H1 (cell line): ENCODE measurements at regions not wholly inside any gene's neighbourhood (a gene's known extent, or its start where the extent isn't known, plus 50 kb on each side); places are given as distances from the start of the nearest gene placed in this dataset.

Experiments
- ATF2 ChIP-seq: IDR thresholded peaks from 2 replicates; pipeline ENCODE4 v1.6.1; 2012; ENCODE audit warnings: low read length, inconsistent platforms
- ATF3 ChIP-seq: IDR thresholded peaks from 2 replicates; pipeline ENCODE4 v1.6.1; 2011; ENCODE audit warnings: low read depth, mild to moderate bottlenecking, low read length; ENCODE audit not compliant: insufficient read depth
- GTF2F1 ChIP-seq: IDR thresholded peaks from 2 replicates; pipeline ENCODE4 v1.6.1; 2012; ENCODE audit warnings: low read depth, low read length, improper control_type of control experiment, borderline replicate concordance
- SP2 ChIP-seq: IDR thresholded peaks from 2 replicates; pipeline ENCODE4 v1.6.1; 2012; ENCODE audit warnings: mild to moderate bottlenecking, low read length, inconsistent platforms
- TF ChIP-seq, protein P1 (sequence below): fragments of 300-600 bp; sonication (generic); IDR thresholded peaks from 2 replicates; pipeline ENCODE4 v1.7.1; 2012; ENCODE audit warnings: low read length, moderate library complexity, mild to moderate bottlenecking, inconsistent platforms; ENCODE audit not compliant: insufficient replicate concordance

DNA sequence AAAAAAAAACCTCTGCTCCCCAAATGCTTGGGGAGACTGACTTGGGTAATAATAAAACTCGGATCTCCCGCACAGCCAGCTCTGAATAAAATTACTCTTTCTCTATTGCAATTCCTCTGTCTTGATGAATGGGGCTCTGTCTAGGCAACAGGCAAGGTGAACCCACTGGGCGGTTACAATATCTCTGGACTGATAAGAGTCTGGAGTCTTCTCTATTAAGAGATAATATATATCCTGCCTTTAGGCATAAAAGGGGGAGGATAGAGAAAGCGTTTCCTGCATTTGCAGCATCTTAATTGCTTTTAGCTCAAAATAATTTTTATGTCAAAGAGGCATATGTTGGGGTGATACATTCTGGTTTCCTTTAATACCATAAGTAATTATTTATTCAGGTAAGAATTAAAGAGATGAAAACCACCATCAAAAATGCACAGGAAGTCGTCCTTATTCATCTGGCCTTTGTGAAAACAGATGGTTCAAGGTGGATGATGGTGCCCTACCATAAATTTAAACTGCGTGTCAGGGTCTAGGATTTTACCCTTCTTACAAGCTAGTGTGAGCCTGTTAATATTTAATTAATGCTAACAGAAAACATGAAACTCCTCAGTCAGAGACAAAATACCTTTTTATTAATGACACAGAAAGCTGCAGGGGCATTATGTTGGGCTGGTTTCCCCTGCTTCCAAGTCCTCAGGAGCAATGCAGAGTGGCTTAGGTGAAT lies 736.8 kb downstream of the SOCS6 start (continued):
- TF ChIP-seq, protein P1, sequence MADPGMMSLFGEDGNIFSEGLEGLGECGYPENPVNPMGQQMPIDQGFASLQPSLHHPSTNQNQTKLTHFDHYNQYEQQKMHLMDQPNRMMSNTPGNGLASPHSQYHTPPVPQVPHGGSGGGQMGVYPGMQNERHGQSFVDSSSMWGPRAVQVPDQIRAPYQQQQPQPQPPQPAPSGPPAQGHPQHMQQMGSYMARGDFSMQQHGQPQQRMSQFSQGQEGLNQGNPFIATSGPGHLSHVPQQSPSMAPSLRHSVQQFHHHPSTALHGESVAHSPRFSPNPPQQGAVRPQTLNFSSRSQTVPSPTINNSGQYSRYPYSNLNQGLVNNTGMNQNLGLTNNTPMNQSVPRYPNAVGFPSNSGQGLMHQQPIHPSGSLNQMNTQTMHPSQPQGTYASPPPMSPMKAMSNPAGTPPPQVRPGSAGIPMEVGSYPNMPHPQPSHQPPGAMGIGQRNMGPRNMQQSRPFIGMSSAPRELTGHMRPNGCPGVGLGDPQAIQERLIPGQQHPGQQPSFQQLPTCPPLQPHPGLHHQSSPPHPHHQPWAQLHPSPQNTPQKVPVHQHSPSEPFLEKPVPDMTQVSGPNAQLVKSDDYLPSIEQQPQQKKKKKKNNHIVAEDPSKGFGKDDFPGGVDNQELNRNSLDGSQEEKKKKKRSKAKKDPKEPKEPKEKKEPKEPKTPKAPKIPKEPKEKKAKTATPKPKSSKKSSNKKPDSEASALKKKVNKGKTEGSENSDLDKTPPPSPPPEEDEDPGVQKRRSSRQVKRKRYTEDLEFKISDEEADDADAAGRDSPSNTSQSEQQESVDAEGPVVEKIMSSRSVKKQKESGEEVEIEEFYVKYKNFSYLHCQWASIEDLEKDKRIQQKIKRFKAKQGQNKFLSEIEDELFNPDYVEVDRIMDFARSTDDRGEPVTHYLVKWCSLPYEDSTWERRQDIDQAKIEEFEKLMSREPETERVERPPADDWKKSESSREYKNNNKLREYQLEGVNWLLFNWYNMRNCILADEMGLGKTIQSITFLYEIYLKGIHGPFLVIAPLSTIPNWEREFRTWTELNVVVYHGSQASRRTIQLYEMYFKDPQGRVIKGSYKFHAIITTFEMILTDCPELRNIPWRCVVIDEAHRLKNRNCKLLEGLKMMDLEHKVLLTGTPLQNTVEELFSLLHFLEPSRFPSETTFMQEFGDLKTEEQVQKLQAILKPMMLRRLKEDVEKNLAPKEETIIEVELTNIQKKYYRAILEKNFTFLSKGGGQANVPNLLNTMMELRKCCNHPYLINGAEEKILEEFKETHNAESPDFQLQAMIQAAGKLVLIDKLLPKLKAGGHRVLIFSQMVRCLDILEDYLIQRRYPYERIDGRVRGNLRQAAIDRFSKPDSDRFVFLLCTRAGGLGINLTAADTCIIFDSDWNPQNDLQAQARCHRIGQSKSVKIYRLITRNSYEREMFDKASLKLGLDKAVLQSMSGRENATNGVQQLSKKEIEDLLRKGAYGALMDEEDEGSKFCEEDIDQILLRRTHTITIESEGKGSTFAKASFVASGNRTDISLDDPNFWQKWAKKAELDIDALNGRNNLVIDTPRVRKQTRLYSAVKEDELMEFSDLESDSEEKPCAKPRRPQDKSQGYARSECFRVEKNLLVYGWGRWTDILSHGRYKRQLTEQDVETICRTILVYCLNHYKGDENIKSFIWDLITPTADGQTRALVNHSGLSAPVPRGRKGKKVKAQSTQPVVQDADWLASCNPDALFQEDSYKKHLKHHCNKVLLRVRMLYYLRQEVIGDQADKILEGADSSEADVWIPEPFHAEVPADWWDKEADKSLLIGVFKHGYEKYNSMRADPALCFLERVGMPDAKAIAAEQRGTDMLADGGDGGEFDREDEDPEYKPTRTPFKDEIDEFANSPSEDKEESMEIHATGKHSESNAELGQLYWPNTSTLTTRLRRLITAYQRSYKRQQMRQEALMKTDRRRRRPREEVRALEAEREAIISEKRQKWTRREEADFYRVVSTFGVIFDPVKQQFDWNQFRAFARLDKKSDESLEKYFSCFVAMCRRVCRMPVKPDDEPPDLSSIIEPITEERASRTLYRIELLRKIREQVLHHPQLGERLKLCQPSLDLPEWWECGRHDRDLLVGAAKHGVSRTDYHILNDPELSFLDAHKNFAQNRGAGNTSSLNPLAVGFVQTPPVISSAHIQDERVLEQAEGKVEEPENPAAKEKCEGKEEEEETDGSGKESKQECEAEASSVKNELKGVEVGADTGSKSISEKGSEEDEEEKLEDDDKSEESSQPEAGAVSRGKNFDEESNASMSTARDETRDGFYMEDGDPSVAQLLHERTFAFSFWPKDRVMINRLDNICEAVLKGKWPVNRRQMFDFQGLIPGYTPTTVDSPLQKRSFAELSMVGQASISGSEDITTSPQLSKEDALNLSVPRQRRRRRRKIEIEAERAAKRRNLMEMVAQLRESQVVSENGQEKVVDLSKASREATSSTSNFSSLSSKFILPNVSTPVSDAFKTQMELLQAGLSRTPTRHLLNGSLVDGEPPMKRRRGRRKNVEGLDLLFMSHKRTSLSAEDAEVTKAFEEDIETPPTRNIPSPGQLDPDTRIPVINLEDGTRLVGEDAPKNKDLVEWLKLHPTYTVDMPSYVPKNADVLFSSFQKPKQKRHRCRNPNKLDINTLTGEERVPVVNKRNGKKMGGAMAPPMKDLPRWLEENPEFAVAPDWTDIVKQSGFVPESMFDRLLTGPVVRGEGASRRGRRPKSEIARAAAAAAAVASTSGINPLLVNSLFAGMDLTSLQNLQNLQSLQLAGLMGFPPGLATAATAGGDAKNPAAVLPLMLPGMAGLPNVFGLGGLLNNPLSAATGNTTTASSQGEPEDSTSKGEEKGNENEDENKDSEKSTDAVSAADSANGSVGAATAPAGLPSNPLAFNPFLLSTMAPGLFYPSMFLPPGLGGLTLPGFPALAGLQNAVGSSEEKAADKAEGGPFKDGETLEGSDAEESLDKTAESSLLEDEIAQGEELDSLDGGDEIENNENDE, result no peak
- TF ChIP-seq ATF3 (no peak), GTF2F1 (no peak), SP2 (no peak), ATF2 (no peak)
